ENCODE measurements at regions not wholly inside any gene's neighbourhood (a gene's known extent, or its start where the extent isn't known, plus 50 kb on each side); places are given as distances from the start of the nearest gene placed in this dataset.
"Not testable (repeated sequence)": the region's sequence is repeated elsewhere in the genome, so short reads cannot be mapped to it uniquely, and the experiment has no call there.

DNA sequence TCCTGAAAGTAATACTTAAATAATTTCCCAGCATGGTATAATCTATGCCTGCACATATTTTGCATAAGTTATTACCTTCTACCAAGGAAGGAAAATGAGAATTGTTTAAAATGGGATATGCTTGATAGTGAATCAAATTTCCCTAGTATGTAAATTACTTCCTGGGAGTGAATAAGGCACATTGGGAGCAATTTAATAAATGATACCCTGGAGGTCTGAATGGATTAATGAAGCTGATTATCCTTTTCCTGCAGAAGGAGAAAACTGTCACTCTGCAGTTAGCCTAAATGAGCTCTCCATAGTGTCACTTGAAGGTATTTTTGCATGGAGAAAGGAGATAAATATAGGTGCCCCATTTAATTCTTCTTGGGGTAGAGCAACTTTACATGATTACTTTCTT is 2212.0 kb downstream of the PCDH7 start:
- DNase-seq: no peak

DNA sequence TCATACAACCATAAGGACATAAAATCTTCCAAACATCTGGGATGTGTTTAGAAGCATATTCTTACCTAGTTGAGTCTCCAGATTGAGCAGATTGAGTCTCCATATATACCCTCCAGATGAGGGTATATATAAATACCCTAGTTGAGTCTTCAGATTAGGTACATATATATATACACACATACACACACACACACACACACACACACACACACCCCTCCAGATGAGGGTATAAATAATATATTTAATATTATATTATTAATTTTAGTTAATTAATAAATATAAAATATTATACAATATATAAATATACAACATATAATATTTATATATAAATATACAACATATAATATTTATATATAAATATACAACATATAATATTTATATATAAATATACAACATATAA is 2219.1 kb downstream of the PCDH7 start:
- not testable (repeated sequence) for DNase-seq

DNA sequence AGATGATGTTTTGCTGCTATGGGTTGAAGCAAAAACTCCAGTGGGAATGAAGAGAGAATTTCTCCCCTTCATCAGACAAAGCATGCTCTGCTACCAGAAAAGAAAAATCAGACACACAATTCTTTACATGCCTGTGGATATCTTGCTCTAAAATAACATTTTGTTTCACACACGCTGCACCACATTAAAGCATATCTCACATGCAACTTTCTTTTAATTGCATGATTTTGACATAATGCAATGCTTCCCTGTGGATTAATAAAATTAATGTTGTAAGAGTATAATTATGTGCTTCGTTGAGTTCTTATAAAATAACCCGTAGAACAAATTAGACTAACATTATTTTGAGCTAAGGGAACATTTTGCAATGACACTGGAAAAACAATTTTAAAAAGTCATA is 2230.7 kb downstream of the PCDH7 start:
- DNase-seq: no peak

DNA sequence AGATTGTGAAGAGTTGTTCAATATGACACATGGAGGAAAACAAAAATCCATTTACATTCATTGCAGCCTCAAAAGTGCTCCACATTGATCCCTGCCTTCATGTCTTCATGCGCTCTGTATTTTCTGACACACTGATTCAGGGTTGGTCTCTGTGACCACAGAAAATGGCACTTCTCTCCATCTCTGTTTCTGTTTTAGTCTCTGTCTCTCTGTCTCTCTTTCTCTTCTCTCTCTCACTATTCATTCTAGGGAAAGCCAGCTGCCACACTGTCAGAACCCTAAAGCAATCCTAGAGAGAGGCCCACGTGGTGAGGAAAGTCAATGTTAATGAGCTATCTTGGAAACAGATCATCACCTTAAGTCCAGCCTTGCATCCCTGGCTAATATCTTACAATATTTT is 2238.4 kb downstream of the PCDH7 start:
- DNase-seq: no peak

DNA sequence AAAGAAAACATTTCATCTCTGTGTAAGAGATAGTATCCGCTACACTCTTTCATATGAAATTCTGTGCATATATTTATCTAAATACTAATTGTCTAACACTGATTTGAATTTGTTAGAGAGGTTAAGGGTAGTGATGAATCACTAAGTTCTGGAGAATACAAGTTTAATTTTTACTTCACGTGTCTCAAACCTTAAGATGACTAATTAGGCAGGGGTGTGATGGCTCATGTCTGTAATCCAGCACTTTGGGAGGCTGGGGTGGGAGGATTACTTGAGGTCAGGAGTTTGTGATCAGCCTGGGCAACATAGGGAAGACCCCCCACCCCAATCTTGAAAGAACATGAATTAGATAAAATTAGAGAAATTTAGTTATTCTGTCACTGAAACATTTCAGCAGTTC is 2241.9 kb downstream of the PCDH7 start:
- DNase-seq: no peak

DNA sequence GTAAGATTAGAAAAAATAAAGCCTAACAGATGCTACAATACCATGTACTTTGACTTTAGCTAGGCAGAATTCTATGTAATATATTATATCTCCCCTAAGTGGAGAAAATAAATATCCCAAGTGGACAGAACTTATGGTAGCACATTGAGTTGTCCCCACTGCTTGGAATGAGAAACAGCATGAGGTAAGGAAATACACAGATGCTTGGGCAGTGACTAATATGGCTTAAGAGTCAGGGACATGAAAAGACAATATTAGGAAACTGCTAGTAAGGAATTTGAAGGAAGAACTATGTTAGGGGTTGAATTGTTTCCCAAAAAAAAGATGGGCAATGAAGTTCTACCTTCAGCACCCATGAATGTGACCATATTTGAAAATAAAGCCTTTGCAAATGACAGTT is 2265.1 kb downstream of the PCDH7 start:
- DNase-seq: no peak

DNA sequence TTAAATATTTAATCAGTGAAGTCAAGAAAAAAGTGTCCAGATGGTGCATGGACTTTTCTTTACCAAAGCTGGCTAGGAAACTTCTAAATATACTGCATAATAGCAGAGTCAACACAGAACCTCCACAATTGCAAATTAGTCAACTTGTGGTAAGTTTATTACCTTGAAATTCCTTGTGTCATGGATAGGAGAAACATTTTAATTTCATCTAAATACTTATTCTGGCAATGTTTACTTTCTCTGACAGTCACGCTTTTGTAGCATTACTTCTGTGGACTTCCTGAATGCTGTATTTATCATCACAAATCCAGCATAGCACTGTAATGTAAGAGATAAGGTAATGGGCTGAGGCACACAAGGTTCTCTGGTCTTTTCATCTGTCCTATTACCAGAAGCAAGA is 2266.1 kb downstream of the PCDH7 start:
- DNase-seq: no peak

DNA sequence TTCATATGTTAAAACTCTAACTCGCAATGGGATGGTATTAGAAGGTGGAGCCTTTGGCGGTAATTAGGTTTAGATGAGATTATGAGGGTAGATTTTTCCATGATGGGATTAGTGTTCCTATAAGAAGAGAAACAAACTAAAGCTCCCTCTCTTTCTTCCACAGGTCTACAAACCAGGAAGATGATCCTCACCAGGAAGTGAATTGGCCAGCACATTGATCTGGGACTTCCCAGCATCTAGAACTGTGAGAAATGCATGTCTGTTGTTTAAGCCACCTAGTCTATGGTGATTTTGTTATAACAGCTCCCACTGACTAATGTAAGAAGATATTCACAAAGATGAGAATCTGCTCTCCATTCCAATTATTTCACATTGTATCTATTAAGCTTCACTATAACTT is 2266.9 kb downstream of the PCDH7 start:
- no peak for DNase-seq

DNA sequence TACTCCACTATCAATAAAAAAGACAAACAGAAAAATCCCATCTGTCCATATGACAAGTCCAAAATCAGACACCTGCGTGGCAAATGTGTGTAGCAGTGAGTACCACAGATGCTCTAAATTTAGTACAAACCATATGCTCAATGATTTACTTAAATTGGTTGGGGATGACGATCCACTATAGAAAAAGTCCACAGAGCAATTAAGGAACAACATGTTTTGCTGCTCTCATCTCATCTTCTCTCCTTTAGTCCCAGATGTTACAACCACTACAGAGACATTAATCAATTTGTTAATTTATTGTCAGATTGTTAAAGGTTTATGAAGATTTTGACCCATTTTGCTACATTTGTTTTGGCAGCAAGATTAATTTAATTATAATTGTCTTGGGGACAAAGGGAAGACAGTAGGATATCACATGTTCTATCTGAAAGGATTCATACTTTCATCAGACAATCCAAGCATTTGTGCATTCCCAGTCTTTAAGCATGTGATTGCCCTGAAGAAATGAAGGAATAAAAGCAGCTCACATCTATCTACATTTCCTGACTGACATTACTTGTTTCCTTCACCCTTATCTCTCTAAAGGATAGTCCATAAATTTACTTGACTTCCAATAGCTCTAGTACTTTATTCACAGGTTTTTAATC is 2268.1 kb downstream of the PCDH7 start:
- DNase-seq: peak in 1 of 2 experiments; percentile 23

DNA sequence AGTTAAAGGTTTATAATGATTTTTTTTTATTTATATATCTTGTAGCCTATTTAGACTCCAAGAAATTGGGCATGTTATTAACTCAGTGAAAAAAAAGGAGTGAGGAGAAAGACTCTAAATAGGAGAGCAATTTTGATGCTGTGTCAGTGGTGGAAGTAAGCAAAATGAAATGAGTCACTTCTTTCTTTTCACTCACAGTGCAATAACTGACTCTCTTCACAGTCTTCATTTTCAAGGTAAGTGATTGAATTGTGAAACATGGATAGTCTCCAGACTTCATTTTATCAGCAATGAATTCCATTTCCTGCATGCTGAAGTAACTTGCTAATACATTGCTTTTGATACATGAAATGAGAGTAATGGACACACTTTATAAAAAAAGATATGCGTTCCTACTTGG is 2271.5 kb downstream of the PCDH7 start:
- no peak for DNase-seq

DNA sequence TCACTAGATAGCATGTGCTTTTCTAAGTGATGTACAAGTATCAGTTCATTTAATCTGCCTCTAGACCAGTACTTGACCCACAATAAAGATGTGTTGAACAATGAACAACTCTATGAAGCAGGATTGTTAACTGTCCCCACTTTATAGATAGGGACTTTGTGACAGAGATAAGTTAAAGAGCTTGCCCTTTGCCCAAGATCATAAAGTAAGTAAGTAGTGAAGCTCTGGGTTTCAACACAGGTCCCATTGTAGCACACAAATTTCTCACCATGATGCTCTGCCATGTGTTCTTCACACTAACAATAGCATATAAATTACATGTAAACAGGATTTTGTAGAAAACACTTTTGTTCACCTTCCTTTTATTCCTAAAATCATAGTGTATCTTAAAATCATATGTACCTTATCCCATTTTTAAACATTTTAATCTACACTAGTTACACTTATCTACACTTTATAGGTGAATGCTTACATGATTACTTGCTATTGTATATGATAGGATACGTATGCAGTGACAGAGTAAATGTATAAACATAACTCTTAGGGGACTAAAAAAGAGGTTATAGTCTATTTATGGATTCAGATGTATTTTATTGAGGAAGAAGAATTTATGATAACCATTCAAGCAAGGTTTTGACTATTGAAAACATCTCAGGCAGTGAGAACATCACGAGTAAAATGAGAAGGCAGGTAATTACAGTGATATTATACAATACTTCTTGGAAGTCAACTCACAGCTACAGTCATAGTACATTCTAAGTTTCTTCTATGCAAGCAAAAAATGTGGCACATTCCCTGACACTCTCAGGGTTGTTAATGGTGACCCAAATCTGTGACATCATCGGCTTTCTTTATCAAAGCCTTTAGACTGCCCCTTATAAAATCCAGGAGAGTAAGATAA is 2275.1 kb downstream of the PCDH7 start:
- no peak for DNase-seq

DNA sequence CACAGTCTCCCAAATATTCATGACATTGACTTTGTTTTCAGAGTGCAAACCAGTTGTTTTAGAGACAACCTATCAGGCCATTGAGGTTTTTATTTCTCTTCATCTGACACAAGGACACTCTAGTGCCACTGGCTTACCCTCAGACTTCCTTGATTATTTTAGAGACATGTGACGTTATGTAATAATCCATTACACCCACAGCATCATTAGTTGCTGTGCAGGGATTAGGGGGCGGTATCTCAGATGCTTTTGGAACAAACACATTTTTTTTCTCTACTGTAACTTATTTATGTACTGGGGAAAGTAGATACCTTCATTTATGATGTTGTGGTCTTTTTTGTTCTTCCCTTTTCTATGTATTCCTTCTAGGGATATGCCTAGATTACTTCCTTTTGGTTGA is 2293.1 kb downstream of the PCDH7 start:
- DNase-seq: no peak

DNA sequence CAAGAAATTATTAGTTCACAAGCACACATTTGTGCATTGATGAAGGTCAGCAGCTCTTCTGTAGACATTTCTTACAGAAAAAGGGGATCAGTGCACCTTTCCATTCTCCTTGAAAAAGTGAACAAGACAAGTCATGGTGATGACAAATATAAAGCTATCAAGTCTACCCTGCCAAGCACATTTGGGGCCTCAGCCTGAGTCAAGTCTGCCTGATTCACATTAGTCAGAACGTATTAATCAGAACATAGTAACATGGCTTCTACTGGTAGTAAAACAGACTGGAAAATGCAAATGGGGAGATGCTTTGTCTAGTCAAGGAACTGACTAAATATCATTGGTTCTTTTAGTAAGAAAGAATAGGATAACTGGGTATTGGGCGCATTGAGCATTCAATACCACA is 2305.1 kb downstream of the PCDH7 start:
- DNase-seq: no peak

DNA sequence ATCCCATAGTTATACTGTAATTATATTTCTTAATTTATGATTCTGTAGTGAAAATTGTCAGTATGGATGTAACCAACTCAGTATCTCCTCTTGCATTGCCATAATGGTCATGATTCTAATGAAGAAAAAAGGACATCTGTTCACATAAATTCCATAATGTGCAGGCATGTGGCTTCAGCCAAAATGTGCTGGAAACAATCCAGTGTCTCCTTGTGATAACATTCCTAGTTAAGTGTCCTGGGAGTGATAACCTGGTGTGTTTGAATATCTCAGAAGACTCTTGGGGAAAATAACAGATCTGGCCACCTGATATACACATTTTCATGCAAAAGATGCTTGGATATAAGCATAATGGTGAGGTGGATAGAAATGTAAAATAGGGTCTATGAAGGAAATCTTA is 2309.8 kb downstream of the PCDH7 start:
- peak in 1 of 2 experiments; percentile 4 for DNase-seq

DNA sequence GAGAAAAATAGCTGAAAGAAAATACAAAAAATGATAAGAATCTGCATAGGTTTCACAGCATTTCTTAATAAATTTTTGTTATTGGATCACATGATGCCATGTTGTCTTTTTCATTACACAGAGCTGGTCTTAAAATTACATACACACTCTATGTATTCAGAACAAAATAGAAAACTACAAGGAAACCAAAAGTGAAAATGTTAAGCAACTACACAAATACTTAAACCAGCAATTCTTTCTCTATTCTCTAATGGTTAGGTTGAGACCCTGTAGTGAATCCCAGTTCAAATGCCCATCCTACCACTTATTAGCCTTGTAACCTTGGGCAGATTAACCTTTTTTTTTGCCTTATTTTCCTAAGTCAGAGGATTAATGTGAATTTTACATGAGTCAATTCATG is 2311.2 kb downstream of the PCDH7 start:
- no peak for DNase-seq

DNA sequence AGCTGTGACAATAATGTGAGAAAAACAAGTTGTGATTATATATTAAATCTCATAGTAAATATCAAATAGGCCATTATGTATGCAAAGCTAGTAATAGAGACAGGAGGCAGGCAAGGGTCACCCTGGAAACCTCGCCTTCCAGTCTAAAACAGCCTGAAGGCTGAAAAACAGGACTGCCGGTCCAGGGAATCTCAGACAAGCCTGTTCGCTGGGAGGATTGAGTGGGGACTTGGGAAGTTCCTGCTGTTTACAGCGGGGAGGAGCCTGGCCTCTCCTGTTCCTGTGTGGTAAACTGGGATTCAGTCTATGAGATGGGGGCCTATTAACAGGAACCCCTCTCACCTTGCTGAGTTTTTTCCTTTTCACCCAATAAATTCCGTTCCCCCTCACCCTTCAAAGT is 2317.3 kb downstream of the PCDH7 start:
- DNase-seq: no peak

DNA sequence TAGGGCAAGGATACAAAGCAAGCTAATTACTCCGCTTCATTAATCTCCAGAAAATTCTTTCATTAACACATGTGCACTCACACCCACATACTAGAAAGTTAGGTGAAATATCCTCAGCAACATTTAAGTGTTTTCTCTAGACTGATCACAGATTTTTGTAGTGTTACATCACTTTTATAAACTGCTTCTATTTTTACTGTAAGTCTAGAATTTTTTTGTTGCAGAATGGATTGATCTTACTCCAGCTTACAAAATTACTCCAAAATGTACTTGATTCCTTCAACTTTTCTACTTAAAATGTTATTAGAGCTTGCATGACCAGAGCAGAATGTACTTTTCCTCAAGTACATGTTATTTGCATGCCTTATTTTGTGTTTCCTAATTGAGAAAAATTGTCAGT is 2325.2 kb downstream of the PCDH7 start:
- no peak for DNase-seq

DNA sequence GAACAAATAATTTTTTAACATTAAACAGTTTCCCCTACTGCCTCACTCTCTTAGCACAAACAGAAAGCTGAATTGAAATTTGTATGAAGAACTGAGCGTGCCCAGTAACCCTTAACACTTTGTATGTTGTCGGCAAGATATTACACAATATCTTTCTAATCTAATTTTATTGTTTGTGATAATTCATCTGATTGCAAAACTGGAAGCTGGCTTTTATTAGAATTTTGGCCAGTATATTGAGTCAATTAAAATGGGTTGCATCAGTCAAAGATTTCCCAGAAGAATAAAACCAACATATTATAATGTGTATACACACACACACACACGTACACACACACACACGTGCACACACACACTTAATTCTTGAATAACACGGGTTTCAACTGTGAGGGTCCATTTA is 2332.1 kb downstream of the PCDH7 start:
- DNase-seq: no peak

DNA sequence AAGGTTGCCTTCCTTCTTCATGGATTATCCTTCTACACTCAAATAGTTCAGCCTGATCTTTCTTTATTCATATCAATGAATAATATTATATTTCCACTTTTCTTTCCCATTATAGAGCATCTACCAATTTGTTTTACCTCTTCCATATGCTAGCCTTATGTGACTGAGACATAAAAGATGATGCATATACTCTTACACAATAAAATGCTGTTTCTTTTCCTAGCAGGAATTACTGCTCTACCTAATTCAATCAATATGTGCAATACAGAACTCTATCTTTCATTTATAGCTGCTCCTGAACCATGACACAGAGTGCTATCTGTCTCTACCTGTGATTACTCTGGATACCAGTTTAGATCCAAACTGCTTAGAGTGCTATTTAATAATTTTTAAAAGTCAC is 2334.0 kb downstream of the PCDH7 start:
- no peak for DNase-seq

DNA sequence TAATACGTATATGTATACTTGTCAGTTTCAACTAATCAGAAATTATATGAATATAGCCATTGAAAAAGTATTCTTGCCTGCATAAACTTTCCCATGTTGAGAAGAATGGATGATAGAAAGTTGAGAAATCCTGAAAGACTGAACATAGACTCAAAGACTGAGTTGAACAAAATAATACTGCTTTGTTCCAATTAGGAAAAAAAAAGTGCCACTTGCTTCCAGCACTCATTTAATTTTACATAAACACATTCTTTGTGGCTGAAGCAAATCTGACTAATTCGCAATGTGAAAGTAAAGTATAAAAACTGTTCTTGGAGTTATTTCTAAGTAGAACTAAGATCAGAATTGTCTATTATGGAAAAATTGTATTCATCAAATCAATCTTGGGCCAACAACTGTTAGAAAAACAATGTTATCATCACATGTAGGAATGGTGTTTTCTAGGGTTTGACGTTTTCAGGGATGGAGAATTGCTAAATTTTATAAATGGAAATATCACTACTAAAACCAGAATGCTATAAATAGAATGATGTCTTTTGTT is 2334.6 kb downstream of the PCDH7 start:
- no peak for DNase-seq

DNA sequence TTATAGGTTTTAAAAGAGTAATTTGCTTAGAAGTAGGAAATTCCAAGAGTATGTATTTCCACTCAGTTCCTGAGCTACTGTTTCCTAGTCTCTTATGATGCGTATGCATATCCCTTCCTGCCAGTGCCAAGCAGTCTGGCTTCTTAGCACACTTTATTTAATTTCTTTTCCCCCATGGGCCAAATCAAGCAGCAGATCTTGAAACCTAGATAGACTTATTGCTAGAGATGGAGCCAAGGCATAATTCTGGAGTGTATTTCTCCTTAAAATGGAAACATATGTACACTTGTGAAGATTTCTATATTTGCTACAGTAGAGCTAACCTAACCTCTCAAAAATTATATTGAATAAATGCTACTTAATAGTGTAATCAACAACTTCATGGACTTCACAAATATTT is 2337.6 kb downstream of the PCDH7 start:
- no peak for DNase-seq

DNA sequence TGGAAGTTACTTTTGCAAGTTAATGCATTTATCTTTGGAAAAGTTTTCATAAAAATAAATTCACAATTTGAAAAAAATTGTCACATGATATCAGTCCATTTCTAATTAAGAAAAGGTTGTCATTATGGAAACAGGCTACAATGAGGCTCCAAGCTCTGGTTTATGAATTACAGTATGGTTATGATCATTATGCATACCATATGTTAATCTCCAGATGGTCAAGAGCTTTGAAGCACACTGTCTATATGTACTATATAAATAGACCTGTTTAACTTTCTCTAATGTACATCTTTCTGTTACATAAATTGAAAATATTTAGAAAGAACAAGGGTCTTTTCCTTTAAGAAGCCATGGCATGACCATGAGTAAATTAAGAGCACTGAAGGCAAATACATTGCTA is 2338.8 kb downstream of the PCDH7 start:
- DNase-seq: no peak

DNA sequence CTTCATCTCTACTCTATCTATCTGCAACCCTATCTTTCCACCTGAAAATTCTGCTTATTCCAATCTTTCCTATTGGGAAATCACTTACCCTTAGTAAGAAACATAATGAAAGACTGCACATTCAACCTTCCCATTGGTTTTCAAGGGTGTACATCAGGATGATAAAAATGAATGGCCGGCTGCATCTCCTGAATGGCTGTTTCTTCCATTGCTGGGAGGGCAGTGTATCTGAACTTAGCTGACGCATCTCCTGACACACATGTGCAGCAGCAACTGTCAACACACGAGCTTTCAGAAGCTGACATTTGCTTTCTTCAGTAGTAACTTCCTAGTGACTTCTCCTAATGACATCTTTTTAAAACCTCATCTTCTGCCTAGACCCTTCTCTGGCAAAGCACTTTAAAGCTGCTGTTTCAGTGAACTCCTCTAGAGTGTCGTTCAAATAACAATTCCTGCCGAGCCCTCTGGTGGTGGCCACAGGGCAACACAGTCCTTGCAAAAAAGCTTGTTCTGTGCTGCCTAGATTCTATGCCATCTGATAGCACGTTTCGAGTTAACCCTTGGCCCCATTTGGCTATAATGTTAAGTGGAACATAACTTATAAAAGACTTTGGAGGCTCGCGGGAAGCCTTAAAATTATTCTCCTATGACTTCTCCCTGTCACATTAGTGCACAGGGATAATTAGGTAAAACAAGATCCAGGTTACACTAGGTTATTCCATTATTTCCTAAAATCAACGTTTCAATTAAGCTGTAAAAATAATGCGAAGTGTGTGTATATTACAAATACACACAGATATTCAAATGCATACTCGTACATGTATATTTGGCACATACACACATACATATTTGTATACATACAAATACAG is 2340.7 kb downstream of the PCDH7 start:
- peak in 1 of 2 experiments; percentile 61 for DNase-seq

Measured in NCI-H446 (cell line).